ENCODE measurements at regions not wholly inside any gene's neighbourhood (a gene's known extent, or its start where the extent isn't known, plus 50 kb on each side); places are given as distances from the start of the nearest gene placed in this dataset.

DNA sequence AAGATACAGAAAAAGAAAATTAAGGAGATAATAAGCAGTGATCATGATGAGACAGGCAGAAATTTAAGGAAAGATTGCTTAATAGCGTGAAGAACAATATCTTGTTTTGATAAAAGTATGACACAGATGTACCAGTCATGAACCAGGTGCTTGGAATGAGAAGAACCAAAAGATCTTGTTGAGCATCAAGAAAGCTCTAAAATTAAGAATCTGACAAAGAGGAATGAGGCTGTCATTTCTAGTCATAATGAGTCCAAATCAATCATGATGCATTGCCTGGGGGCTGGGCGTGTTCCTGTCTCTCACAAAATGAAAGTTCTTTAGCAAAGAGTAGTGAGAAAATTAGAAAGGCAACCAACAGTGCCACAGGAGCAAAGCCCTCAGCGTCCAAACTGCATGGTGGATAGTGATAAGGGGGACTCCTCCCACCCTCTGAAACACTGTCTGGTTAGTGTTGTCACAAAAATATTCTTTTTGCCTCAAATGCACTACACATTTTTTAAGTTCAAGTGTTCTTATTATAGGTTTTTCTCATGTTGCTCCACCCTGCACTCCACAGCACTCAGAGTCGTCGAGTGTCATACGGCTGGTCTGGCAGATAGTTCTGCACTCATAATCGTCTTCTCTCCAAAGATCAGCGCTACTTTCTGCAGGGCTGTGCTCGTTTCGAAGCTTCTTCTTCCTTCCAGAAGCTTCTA is 439.6 kb downstream of the TNS3 start:
- H3K27ac ChIP-seq (ENCODE audit: low read depth, low read length): no peak overlapping the region
- no peaks in the 10 kb centered on the region for H3K27me3 ChIP-seq (ENCODE audit: control insufficient read depth in 3 of 3, insufficient read depth in 3 of 3, low read length in 3 of 3)
- no peaks in the 10 kb centered on the region for H3K4me1 ChIP-seq (ENCODE audit: control insufficient read depth in 3 of 3, insufficient read depth in 3 of 3, low read length in 3 of 3)
- no peak overlapping the region for H3K9ac ChIP-seq (ENCODE audit: low read depth in 1 of 3, low read length in 3 of 3)
- no peaks in the 10 kb centered on the region for H3K36me3 ChIP-seq (ENCODE audit: control insufficient read depth in 3 of 3, insufficient read depth in 3 of 3, low read length in 3 of 3)
- no peak overlapping the region for H3K4me3 ChIP-seq (ENCODE audit: low read length in 3 of 3)
- H3K9me3 ChIP-seq (ENCODE audit: control insufficient read depth in 3 of 3, low read length in 3 of 3): no peaks in the 10 kb centered on the region

DNA sequence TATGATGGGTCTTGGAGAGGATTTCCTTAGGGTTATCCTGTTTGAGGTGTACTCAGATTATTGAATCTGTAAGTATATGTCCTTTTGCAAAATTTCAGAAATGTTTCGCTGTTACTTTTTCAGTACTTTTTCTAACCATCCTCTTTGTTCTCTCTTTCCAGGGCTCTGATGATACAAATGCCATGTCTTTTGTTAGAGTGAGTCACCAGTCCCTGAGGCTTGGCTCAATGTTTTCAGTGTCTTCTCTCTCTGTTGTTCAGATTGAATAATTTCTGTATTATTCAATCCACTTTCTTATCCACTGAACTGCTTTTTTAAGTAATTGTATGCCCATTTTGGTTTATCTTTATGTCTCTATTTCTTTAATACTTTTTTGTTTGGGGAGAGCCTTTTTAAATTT is 449.4 kb downstream of the TNS3 start:
- H3K9me3 ChIP-seq (ENCODE audit: control insufficient read depth in 3 of 3, low read length in 3 of 3): no peaks in the 10 kb centered on the region
- H3K27ac ChIP-seq (ENCODE audit: low read depth, low read length): no peak overlapping the region
- no peak overlapping the region for H3K9ac ChIP-seq (ENCODE audit: low read depth in 1 of 3, low read length in 3 of 3)
- H3K27me3 ChIP-seq (ENCODE audit: control insufficient read depth in 3 of 3, insufficient read depth in 3 of 3, low read length in 3 of 3): no peaks in the 10 kb centered on the region
- no peaks in the 10 kb centered on the region for H3K36me3 ChIP-seq (ENCODE audit: control insufficient read depth in 3 of 3, insufficient read depth in 3 of 3, low read length in 3 of 3)
- H3K4me1 ChIP-seq (ENCODE audit: control insufficient read depth in 3 of 3, insufficient read depth in 3 of 3, low read length in 3 of 3): no peaks in the 10 kb centered on the region
- no peak overlapping the region for H3K4me3 ChIP-seq (ENCODE audit: low read length in 3 of 3)

DNA sequence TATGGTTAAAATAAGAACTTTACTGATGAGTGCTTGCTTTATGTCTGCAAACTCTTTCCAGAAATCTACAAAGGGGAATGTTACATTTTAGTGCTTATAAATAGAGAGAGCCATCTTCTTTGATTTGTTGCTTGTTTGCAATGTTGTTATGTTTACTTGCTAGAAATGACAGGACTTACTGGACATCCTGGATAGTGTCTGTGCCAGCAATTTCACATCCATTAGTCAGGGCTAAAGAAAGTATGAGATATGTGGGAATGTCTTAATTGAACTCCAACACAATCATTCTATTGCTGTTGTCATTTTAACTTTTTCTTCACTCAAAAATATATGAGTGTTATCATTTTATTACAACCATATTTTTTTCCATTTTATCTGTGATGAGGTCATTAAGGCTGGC is 453.2 kb downstream of the TNS3 start:
- Histone ChIP-seq H3K27ac (ENCODE audit: low read depth, low read length) (no peak overlapping the region), H3K4me1 (ENCODE audit: control insufficient read depth in 3 of 3, insufficient read depth in 3 of 3, low read length in 3 of 3) (no peaks in the 10 kb centered on the region), H3K4me3 (ENCODE audit: low read length in 3 of 3) (no peak overlapping the region), H3K9ac (ENCODE audit: low read depth in 1 of 3, low read length in 3 of 3) (no peak overlapping the region), H3K27me3 (ENCODE audit: control insufficient read depth in 3 of 3, insufficient read depth in 3 of 3, low read length in 3 of 3) (no peaks in the 10 kb centered on the region), H3K36me3 (ENCODE audit: control insufficient read depth in 3 of 3, insufficient read depth in 3 of 3, low read length in 3 of 3) (no peaks in the 10 kb centered on the region), H3K9me3 (ENCODE audit: control insufficient read depth in 3 of 3, low read length in 3 of 3) (no peaks in the 10 kb centered on the region)

DNA sequence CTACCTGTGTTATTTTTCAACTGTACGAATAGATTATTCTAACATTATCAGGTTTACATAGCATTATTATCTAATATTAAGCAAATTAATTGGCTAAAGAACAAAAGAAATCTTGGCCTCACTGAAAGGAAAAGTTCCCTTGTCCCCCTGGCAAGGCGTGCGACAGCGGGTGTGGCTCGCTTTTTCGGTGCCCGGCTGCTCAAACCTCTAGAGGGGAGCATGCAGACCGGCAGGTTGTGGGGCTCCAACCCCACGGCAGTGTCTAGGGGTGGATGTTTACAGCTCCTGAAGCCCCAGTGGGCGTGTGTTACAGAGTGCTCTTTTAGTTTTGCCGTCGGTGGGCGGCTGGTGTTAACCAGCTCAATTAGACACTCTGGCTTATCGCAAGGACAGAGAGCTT is 456.4 kb downstream of the TNS3 start:
- Histone ChIP-seq H3K4me3 (ENCODE audit: low read length in 3 of 3) (no peak overlapping the region), H3K9me3 (ENCODE audit: control insufficient read depth in 3 of 3, low read length in 3 of 3) (no peaks in the 10 kb centered on the region), H3K27me3 (ENCODE audit: control insufficient read depth in 3 of 3, insufficient read depth in 3 of 3, low read length in 3 of 3) (no peaks in the 10 kb centered on the region), H3K36me3 (ENCODE audit: control insufficient read depth in 3 of 3, insufficient read depth in 3 of 3, low read length in 3 of 3) (no peaks in the 10 kb centered on the region), H3K27ac (ENCODE audit: low read depth, low read length) (no peak overlapping the region), H3K9ac (ENCODE audit: low read depth in 1 of 3, low read length in 3 of 3) (no peak overlapping the region), H3K4me1 (ENCODE audit: control insufficient read depth in 3 of 3, insufficient read depth in 3 of 3, low read length in 3 of 3) (no peaks in the 10 kb centered on the region)

DNA sequence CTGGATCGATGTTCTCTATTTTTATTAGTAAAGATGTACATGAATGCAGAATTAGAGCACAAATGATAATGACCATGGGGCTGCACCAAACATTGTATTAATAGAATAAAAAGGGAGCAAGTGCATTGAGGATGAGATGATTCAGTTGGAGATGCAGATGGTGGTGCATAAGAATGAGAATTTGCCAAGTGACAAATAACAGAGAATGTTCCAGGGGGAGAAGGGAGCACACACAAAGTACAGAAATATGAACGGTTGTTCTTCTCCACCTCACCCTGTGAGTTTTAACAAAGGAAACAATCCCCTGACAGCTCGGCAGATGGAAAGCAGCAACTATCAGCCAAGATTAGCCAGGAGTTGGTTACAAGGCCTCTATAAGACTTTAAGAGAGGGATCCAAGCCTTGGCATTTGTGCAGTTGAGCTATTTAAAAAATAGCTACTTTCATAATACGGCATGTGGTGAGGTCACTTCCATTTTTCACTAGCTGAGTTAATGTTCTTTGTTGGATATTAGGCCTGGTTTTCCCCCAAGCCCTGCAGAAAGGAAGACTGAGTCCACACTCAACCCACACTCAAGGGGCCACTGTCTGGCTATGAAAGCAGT is 462.5 kb downstream of the TNS3 start:
- no peak overlapping the region for H3K9ac ChIP-seq (ENCODE audit: low read depth in 1 of 3, low read length in 3 of 3)
- H3K27ac ChIP-seq (ENCODE audit: low read depth, low read length): no peak overlapping the region
- no peaks in the 10 kb centered on the region for H3K9me3 ChIP-seq (ENCODE audit: control insufficient read depth in 3 of 3, low read length in 3 of 3)
- no peaks in the 10 kb centered on the region for H3K36me3 ChIP-seq (ENCODE audit: control insufficient read depth in 3 of 3, insufficient read depth in 3 of 3, low read length in 3 of 3)
- H3K4me3 ChIP-seq (ENCODE audit: low read length in 3 of 3): no peak overlapping the region
- no peaks in the 10 kb centered on the region for H3K27me3 ChIP-seq (ENCODE audit: control insufficient read depth in 3 of 3, insufficient read depth in 3 of 3, low read length in 3 of 3)
- no peaks in the 10 kb centered on the region for H3K4me1 ChIP-seq (ENCODE audit: control insufficient read depth in 3 of 3, insufficient read depth in 3 of 3, low read length in 3 of 3)

DNA sequence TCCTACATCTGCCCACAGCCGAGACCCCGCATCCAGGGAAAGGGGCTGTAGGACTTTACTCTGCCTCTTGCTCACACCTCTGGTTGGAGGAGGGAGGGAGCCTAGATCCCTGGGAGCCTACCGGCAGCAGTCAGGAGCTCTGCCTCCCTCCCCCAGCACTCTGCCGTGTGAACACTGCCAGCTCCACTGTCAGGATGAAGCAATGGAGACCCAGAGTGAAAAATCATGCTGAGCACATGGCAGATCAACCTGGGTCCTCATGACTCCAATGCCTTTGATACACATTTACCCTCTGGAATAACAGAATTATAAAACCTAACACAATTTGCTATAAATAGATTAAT is 477.7 kb downstream of the TNS3 start:
- Histone ChIP-seq H3K9ac (ENCODE audit: low read depth in 1 of 3, low read length in 3 of 3) (no peak overlapping the region), H3K4me1 (ENCODE audit: control insufficient read depth in 3 of 3, insufficient read depth in 3 of 3, low read length in 3 of 3) (no peaks in the 10 kb centered on the region), H3K27me3 (ENCODE audit: control insufficient read depth in 3 of 3, insufficient read depth in 3 of 3, low read length in 3 of 3) (no peaks in the 10 kb centered on the region), H3K4me3 (ENCODE audit: low read length in 3 of 3) (no peak overlapping the region), H3K27ac (ENCODE audit: low read depth, low read length) (no peak overlapping the region), H3K36me3 (ENCODE audit: control insufficient read depth in 3 of 3, insufficient read depth in 3 of 3, low read length in 3 of 3) (no peaks in the 10 kb centered on the region), H3K9me3 (ENCODE audit: control insufficient read depth in 3 of 3, low read length in 3 of 3) (peaks cover 0 to 2% (median 0%) of the 10 kb centered on the region in 3 donors)

DNA sequence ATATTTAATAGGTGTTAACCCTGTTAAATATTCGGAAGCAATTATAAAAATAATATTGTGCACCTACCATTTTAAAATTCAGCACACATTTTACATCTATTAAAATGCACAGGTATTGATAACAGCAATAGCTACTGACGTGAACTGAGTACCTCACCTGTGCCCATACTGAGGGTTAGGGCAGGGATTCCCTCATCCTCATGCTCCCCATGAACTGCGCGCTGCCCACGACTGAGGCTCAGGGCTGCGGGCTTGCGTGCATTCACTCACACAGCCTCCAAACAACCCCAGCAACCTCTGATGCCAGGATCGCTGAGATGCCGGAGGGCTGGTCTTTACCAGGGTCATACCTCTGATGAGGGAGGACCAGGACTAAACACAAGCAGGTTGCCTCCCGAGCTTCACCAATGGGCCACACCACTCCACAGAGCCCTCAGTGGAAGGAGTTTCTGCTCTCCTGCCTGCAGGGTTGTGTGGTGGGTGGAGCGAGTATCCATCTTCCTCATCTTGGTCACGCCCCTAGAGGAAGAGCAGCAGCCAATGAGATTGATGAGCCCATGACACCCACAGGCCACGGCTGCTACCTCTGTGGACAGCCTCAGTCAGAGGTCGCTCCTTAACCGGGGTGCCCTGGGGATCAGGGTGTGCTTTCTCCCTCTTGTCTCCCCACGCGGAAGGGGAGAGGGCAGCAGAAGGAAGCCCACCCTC is 478.3 kb downstream of the TNS3 start:
- Histone ChIP-seq H3K9me3 (ENCODE audit: control insufficient read depth in 3 of 3, low read length in 3 of 3) (peaks cover 0 to 2% (median 0%) of the 10 kb centered on the region in 3 donors), H3K4me3 (ENCODE audit: low read length in 3 of 3) (no peak overlapping the region), H3K4me1 (ENCODE audit: control insufficient read depth in 3 of 3, insufficient read depth in 3 of 3, low read length in 3 of 3) (no peaks in the 10 kb centered on the region), H3K27ac (ENCODE audit: low read depth, low read length) (no peak overlapping the region), H3K27me3 (ENCODE audit: control insufficient read depth in 3 of 3, insufficient read depth in 3 of 3, low read length in 3 of 3) (no peaks in the 10 kb centered on the region), H3K36me3 (ENCODE audit: control insufficient read depth in 3 of 3, insufficient read depth in 3 of 3, low read length in 3 of 3) (no peaks in the 10 kb centered on the region), H3K9ac (ENCODE audit: low read depth in 1 of 3, low read length in 3 of 3) (no peak overlapping the region)

DNA sequence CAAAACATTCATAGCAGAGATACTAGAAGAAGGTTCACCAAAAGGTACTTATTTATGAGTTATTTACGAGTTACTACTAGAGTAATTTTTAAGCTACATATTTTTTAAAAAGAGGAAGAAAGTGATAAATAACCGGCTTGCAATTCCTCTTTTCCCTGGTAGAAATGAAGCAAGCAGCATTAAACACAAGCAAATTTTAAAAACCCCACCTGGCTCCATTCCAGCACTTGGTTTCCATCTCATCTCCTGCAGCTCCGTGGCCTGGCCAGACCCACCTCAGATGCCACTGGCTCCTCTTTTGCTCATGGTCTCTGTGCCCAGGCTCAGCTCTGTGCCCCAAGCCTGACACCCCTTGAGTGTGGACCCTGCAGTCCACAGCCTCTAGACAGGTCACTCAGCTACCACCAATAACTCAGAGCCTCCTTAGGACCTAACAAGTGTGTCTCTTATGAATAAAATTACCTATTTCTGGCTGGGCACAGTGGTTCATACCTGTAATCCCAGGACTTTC is 479.5 kb downstream of the TNS3 start:
- H3K36me3 ChIP-seq (ENCODE audit: control insufficient read depth in 3 of 3, insufficient read depth in 3 of 3, low read length in 3 of 3): no peaks in the 10 kb centered on the region
- H3K4me1 ChIP-seq (ENCODE audit: control insufficient read depth in 3 of 3, insufficient read depth in 3 of 3, low read length in 3 of 3): no peaks in the 10 kb centered on the region
- no peak overlapping the region for H3K27ac ChIP-seq (ENCODE audit: low read depth, low read length)
- no peak overlapping the region for H3K9ac ChIP-seq (ENCODE audit: low read depth in 1 of 3, low read length in 3 of 3)
- no peaks in the 10 kb centered on the region for H3K27me3 ChIP-seq (ENCODE audit: control insufficient read depth in 3 of 3, insufficient read depth in 3 of 3, low read length in 3 of 3)
- H3K9me3 ChIP-seq (ENCODE audit: control insufficient read depth in 3 of 3, low read length in 3 of 3): peaks cover 0 to 2% (median 0%) of the 10 kb centered on the region in 3 donors
- no peak overlapping the region for H3K4me3 ChIP-seq (ENCODE audit: low read length in 3 of 3)

DNA sequence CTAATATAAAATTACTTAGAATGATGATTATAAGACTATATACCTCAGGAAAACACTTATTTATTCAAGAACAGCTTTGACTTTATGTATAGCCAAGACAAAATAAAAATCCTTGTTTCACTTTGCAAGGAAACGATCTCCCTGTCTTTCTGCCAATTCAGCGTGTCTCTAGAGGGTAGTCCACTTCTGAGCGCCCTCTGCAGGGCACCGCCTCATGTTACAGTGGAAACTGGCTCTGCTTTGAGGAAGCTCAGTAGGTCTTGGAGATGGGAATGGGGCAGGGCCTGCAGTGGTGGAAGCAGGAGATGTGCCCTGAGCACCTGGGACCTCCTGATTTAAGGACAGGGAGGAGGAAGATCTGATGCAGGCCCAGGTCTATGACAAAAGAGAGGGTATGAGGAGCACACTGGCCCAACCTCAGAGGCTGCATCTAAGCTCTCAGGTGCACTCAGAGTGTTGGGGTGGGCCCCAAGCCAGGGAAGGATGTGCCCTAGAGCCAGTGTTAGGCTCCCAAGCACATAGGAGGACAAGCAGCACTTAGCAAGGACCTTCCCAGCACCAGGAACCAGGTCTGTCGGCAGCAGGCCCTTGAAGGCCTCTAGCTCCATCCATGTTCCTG is 481.0 kb downstream of the TNS3 start:
- Histone ChIP-seq H3K4me1 (ENCODE audit: control insufficient read depth in 3 of 3, insufficient read depth in 3 of 3, low read length in 3 of 3) (no peaks in the 10 kb centered on the region), H3K9ac (ENCODE audit: low read depth in 1 of 3, low read length in 3 of 3) (no peak overlapping the region), H3K36me3 (ENCODE audit: control insufficient read depth in 3 of 3, insufficient read depth in 3 of 3, low read length in 3 of 3) (no peaks in the 10 kb centered on the region), H3K9me3 (ENCODE audit: control insufficient read depth in 3 of 3, low read length in 3 of 3) (peaks cover 0 to 2% (median 0%) of the 10 kb centered on the region in 3 donors), H3K4me3 (ENCODE audit: low read length in 3 of 3) (no peak overlapping the region), H3K27me3 (ENCODE audit: control insufficient read depth in 3 of 3, insufficient read depth in 3 of 3, low read length in 3 of 3) (no peaks in the 10 kb centered on the region), H3K27ac (ENCODE audit: low read depth, low read length) (no peak overlapping the region)

All from skeletal muscle tissue (tissue), 3 donors.